ENCODE measurements at regions not wholly inside any gene's neighbourhood (a gene's known extent, or its start where the extent isn't known, plus 50 kb on each side); places are given as distances from the start of the nearest gene placed in this dataset.

DNA sequence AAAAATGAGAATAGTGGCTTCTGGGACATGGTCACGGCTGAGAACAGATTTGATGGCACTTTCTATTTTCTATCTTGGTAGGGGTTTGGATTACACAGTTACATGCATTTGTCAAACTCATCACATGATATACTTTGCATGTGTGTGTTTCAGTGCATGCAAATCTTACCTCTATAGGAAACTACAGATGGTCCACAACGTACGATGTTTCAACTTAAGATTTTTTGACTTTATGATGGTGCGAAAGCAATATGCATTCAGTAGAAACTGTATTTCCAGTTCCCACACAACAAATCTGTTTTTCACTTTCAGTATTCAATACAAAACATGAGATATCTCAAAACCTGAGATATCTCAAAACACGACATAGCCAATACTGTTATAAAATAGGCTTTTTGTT is 231.8 kb upstream of the SPTLC3 start:
- TF ChIP-seq EZH2phosphoT487 (IDR thresholded peaks at IDR 0.05; ENCODE audit: borderline replicate concordance, low read length) (no peak), EZH2 (IDR thresholded peaks at IDR 0.05; ENCODE audit: low read length, unreplicated experiment) (no peak)
- TF ChIP-seq, protein P1, sequence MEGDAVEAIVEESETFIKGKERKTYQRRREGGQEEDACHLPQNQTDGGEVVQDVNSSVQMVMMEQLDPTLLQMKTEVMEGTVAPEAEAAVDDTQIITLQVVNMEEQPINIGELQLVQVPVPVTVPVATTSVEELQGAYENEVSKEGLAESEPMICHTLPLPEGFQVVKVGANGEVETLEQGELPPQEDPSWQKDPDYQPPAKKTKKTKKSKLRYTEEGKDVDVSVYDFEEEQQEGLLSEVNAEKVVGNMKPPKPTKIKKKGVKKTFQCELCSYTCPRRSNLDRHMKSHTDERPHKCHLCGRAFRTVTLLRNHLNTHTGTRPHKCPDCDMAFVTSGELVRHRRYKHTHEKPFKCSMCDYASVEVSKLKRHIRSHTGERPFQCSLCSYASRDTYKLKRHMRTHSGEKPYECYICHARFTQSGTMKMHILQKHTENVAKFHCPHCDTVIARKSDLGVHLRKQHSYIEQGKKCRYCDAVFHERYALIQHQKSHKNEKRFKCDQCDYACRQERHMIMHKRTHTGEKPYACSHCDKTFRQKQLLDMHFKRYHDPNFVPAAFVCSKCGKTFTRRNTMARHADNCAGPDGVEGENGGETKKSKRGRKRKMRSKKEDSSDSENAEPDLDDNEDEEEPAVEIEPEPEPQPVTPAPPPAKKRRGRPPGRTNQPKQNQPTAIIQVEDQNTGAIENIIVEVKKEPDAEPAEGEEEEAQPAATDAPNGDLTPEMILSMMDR (conservative IDR thresholded peaks at IDR 0.05; ENCODE audit: low read depth, low read length): no peak

Measured in PC-3 (cell line).